Left lung (tissue), 4 donors: ENCODE measurements at regions not wholly inside any gene's neighbourhood (a gene's known extent, or its start where the extent isn't known, plus 50 kb on each side); places are given as distances from the start of the nearest gene placed in this dataset.
A peak's percentile ranks its signal among the peaks of the same experiment; 100 is the strongest.

Experiments used
- ATAC-seq: fragments of 200-7000 bp; cut with Tn5 transposase; one replicate; pipeline ENCODE4 v1.9.1; 2020; ENCODE audit warnings: moderate library complexity
- DNase-seq, 4 donors: peaks; one replicate each; pipeline ENCODE4 v3.0.0-alpha.2; 2013 to 2020
- H3K27ac ChIP-seq, 2 donors: fragments of 200-600 bp; sonication (generic) in 1 of 2; one replicate each; pipeline versions ENCODE4 v1.5.0 to v1.8.0; 2020 to 2021
- H3K27me3 ChIP-seq, 2 donors: fragments of 200-600 bp; sonication (generic) in 1 of 2; one replicate each; pipeline versions ENCODE4 v1.5.0 to v1.8.0; 2020 to 2021
- H3K36me3 ChIP-seq, 2 donors: fragments of 200-600 bp; sonication (generic) in 1 of 2; one replicate each; pipeline versions ENCODE4 v1.5.0 to v1.8.0; 2020 to 2021
- H3K4me1 ChIP-seq, 2 donors: fragments of 200-600 bp; one replicate each; pipeline ENCODE4 v1.8.0; 2021
- H3K4me3 ChIP-seq, 2 donors: fragments of 200-600 bp; sonication (generic) in 1 of 2; one replicate each; pipeline versions ENCODE4 v1.5.0 to v1.8.0; 2020 to 2021; ENCODE audit warnings: mild to moderate bottlenecking in 1 of 2
- H3K9me3 ChIP-seq, 2 donors: fragments of 200-600 bp; sonication (generic) in 1 of 2; one replicate each; pipeline versions ENCODE4 v1.5.0 to v1.8.0; 2020 to 2021
- CTCF ChIP-seq, 2 donors: fragments of 200-600 bp; sonication (generic) in 1 of 2; IDR thresholded peaks; one replicate each; pipeline versions ENCODE4 v1.5.0 to v1.8.0; 2021; ENCODE audit warnings: antibody characterized with exemption in 2 of 2
- intact Hi-C, 2 donors: fragments of 100-400 bp; cut with DNase I; formaldehyde crosslinking; loops; one replicate each; pipeline versions ENCODE4 v1.11.2 to v1.14.2; 2022
- donor health status: DM: no; HTN: yes; CAD: no.
- donor health status: DM: no; HTN: no; CAD: no.

DNA sequence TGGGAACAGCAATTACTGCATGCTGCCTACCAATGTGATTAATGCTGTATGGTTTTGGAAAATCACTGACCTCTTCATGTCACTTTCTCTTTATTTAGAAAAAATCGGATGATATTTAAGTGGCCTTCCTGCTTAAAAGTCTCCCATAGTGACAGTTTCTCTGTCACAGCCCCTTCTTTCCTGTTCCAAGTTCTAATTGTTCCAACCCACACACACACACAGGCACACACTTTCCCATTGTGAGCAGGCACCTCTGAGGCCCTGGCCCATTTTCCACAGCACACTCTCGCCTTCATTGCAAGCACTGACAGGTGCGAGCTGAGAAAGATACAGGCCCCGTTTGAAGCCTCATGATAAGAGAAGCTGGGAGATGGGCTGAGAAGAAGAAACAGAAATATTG is 505.9 kb downstream of the HS3ST4 start:
- ATAC-seq: no peak
- no peak for TF ChIP-seq CTCF (IDR thresholded peaks at IDR 0.05)
- DNase-seq: no peak
- H3K36me3 ChIP-seq: no peaks in the 10 kb centered on the region
- no peaks in the 10 kb centered on the region for H3K27me3 ChIP-seq
- H3K4me1 ChIP-seq: no peaks in the 10 kb centered on the region
- no peak overlapping the region for H3K4me3 ChIP-seq
- H3K27ac ChIP-seq: no peak overlapping the region
- no peaks in the 10 kb centered on the region for H3K9me3 ChIP-seq
- intact Hi-C loops: no loop called here

DNA sequence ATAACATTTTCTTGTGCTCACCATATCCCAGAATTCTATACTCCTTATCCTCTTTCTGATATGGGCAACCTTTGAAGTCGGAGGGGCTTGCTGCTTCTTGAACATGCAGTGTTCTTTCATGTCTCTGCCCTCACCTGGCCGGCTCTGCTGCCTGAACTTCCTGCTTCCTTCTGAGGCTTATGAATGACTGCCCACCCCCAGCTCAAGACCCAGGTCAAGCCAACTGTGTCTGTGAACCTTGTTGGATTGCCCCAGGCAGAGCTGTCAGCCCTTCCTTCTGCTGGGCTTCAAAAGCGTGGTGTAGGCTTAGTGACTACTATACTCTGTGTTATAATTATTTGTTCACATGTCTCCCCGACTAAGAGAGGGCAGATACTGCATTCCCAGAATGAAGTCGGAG is 506.5 kb downstream of the HS3ST4 start:
- ATAC-seq: no peak
- H3K4me1 ChIP-seq: no peaks in the 10 kb centered on the region
- H3K4me3 ChIP-seq: no peak overlapping the region
- no peaks in the 10 kb centered on the region for H3K36me3 ChIP-seq
- no peaks in the 10 kb centered on the region for H3K9me3 ChIP-seq
- intact Hi-C loops: no loop called here
- no peak for DNase-seq
- no peak for TF ChIP-seq CTCF (IDR thresholded peaks at IDR 0.05)
- no peaks in the 10 kb centered on the region for H3K27me3 ChIP-seq
- no peak overlapping the region for H3K27ac ChIP-seq

- Histone ChIP-seq H3K27me3 (no peaks in the 10 kb centered on the region), H3K4me1 (no peaks in the 10 kb centered on the region), H3K27ac (no peak overlapping the region), H3K9me3 (no peaks in the 10 kb centered on the region), H3K4me3 (no peak overlapping the region), H3K36me3 (no peaks in the 10 kb centered on the region)
- ATAC-seq (no peak), DNase-seq (no peak)
- intact Hi-C loops: no loop called here
- no peak for TF ChIP-seq CTCF (IDR thresholded peaks at IDR 0.05)
These were observed 512.4 kb downstream of the HS3ST4 start for GRCh38 chr16:26204138-26204537.

DNA sequence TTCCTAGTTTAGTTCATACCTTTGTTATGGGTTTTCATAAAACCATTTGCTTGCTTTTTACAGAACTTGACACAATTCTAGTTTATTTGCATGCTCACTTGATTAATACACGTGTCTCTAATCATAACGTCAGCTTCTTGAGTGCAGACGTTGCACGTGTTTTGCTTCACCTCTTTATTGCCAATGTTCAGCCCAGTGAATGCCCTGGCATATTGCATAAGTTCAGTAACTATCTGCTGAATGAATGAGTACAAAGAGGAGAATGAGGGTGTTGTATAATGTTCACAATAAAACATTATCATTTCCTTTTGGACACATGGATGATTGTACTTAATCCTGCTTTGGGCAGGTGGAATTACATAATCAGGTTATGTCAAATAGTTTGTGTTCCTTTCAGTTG is 519.8 kb downstream of the HS3ST4 start:
- H3K27me3 ChIP-seq: no peaks in the 10 kb centered on the region
- H3K4me1 ChIP-seq: no peaks in the 10 kb centered on the region
- peaks cover 0 to 7% of the 10 kb centered on the region in 2 donors for H3K9me3 ChIP-seq
- intact Hi-C loops: no loop called here
- no peak overlapping the region for H3K27ac ChIP-seq
- ATAC-seq (no peak), DNase-seq (no peak)
- no peaks in the 10 kb centered on the region for H3K36me3 ChIP-seq
- H3K4me3 ChIP-seq: no peak overlapping the region
- TF ChIP-seq CTCF (IDR thresholded peaks at IDR 0.05): no peak

GRCh38 chr16:26212599-26212998 is 520.8 kb downstream of the HS3ST4 start:
- Histone ChIP-seq H3K27ac (no peak overlapping the region), H3K36me3 (no peaks in the 10 kb centered on the region), H3K27me3 (no peaks in the 10 kb centered on the region), H3K4me3 (no peak overlapping the region), H3K4me1 (no peaks in the 10 kb centered on the region), H3K9me3 (peaks cover 0 to 7% of the 10 kb centered on the region in 2 donors)
- ATAC-seq (no peak), DNase-seq (peak in 1 of 4 donors; percentile 6)
- intact Hi-C loops: no loop called here
- no peak for TF ChIP-seq CTCF (IDR thresholded peaks at IDR 0.05)
